Renal cortex interstitium (tissue), 11 donors: ENCODE measurements at regions not wholly inside any gene's neighbourhood (a gene's known extent, or its start where the extent isn't known, plus 50 kb on each side); places are given as distances from the start of the nearest gene placed in this dataset.
A peak's percentile ranks its signal among the peaks of the same experiment; 100 is the strongest.
"Not testable (repeated sequence)": the region's sequence is repeated elsewhere in the genome, so short reads cannot be mapped to it uniquely, and the experiment has no call there.

Source experiments
- DNase-seq, 11 donors: peaks; one replicate each; pipeline ENCODE4 v3.0.0-alpha.2; 2013; ENCODE audit warnings: low read depth in 9 of 11, low spot score in 4 of 11; ENCODE audit errors: extremely low read depth in 1 of 11

- DNase-seq, result no peak
Observed at GRCh38 chrX:109186939-109187338, 294.9 kb downstream of the GUCY2F start.

GRCh38 chrX:109184506-109185139 is 297.3 kb downstream of the GUCY2F start:
- DNase-seq, result no peak

GRCh38 chrX:109172091-109172602 is 309.7 kb downstream of the GUCY2F start:
- DNase-seq, result no peak

GRCh38 chrX:109155161-109155560 is 326.7 kb downstream of the GUCY2F start:
- DNase-seq, result no peak

GRCh38 chrX:109144173-109144572 is 337.7 kb downstream of the GUCY2F start:
- not testable (repeated sequence) for DNase-seq

- no peak for DNase-seq
Observed at GRCh38 chrX:109140463-109140862, 341.4 kb downstream of the GUCY2F start.

GRCh38 chrX:109134777-109135176 is 347.1 kb downstream of the GUCY2F start:
- no peak for DNase-seq

GRCh38 chrX:109125304-109125703 is 356.6 kb downstream of the GUCY2F start:
- no peak for DNase-seq

GRCh38 chrX:109089359-109089758 is 353.0 kb upstream of the IRS4 start:
- DNase-seq, result no peak

GRCh38 chrX:109077788-109078187 is 341.4 kb upstream of the IRS4 start:
- DNase-seq, result no peak

GRCh38 chrX:109054181-109054581 is 317.8 kb upstream of the IRS4 start:
- peak in 4 of 11 donors; percentile 3 to 19 (median 7) for DNase-seq

GRCh38 chrX:109049903-109050302 is 313.5 kb upstream of the IRS4 start:
- DNase-seq, result no peak

GRCh38 chrX:109049416-109049815 is 313.1 kb upstream of the IRS4 start:
- DNase-seq, result no peak

GRCh38 chrX:109040057-109040456 is 303.7 kb upstream of the IRS4 start:
- no peak for DNase-seq

- DNase-seq, result no peak
Observed at GRCh38 chrX:109036624-109037023, 300.3 kb upstream of the IRS4 start.

GRCh38 chrX:108993909-108994308 is 257.5 kb upstream of the IRS4 start:
- no peak for DNase-seq

GRCh38 chrX:108972899-108973298 is 236.5 kb upstream of the IRS4 start:
- DNase-seq, result not testable (repeated sequence)

GRCh38 chrX:108947205-108947604 is 210.8 kb upstream of the IRS4 start:
- DNase-seq, result no peak

GRCh38 chrX:108946531-108946930 is 210.2 kb upstream of the IRS4 start:
- DNase-seq, result no peak

- no peak for DNase-seq
Observed at GRCh38 chrX:108945883-108946523, 209.6 kb upstream of the IRS4 start.

- no peak for DNase-seq
Observed at GRCh38 chrX:108914791-108915190, 178.4 kb upstream of the IRS4 start.
